Mesodermal cell (in vitro differentiated cells): ENCODE measurements at regions not wholly inside any gene's neighbourhood (a gene's known extent, or its start where the extent isn't known, plus 50 kb on each side); places are given as distances from the start of the nearest gene placed in this dataset.

Source experiments
- H3K27ac ChIP-seq: 2 replicates; pipeline ENCODE4 v1.7.0; 2013; ENCODE audit warnings: mild to moderate bottlenecking, low read depth, low read length, moderate library complexity; ENCODE audit not compliant: severe bottlenecking
- H3K36me3 ChIP-seq: 2 replicates; pipeline ENCODE4 v1.7.1; 2013; ENCODE audit warnings: mild to moderate bottlenecking, low read length, moderate library complexity; ENCODE audit not compliant: control insufficient read depth, insufficient read depth
- H3K4me1 ChIP-seq: one replicate; pipeline ENCODE4 v1.7.1; 2013; ENCODE audit warnings: mild to moderate bottlenecking, low read length; ENCODE audit not compliant: insufficient read depth, control insufficient read depth, poor library complexity, severe bottlenecking
- H3K4me3 ChIP-seq: 2 replicates; pipeline ENCODE4 v1.7.0; 2013; ENCODE audit warnings: low read length, control low read depth, mild to moderate bottlenecking; ENCODE audit not compliant: insufficient read depth, poor library complexity, severe bottlenecking; ENCODE audit errors: extremely low read depth
- H3K9me3 ChIP-seq: 2 replicates; pipeline ENCODE4 v1.7.1; 2013; ENCODE audit warnings: mild to moderate bottlenecking, low read length, moderate library complexity; ENCODE audit not compliant: control insufficient read depth
- WGBS, 2 experiments: methylation state at CpG; one replicate each; pipeline ENCODE4 v1.1.5; 2013; ENCODE audit warnings: missing lambda C conversion rate in 2 of 2; ENCODE audit not compliant: insufficient coverage in 2 of 2; 5-methylcytosine and 5-hydroxymethylcytosine counted together

DNA sequence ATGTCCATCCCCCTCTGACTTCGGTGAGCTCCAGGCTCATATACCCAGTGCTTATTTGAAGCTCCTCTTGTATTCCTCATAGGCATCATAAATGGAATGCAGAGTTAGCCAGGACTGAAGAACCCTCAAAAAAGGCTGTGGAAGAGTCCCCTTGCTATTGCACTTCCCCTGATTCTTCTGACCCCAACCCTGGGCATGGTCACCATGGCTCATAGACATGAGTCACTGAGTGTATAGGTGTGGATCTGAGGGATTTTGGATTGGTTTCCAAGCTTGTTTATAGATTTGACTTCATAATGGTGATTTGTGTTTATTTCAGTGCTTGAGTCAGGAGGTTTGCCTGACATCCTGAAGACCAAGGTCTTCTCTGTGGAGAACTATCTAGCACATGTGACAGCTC lies 98.4 kb upstream of the SLC38A2 start:
- 100% methylated on average over 1 of the region's 1 CpG; no CpG with 5 or more reads in 1 of the 2 experiments for WGBS, 2 experiments
- Histone ChIP-seq H3K9me3 (no peaks in the 10 kb centered on the region), H3K27ac (no peak overlapping the region), H3K4me3 (no peak overlapping the region), H3K36me3 (no peaks in the 10 kb centered on the region), H3K4me1 (peaks cover 31% of the 10 kb centered on the region)

DNA sequence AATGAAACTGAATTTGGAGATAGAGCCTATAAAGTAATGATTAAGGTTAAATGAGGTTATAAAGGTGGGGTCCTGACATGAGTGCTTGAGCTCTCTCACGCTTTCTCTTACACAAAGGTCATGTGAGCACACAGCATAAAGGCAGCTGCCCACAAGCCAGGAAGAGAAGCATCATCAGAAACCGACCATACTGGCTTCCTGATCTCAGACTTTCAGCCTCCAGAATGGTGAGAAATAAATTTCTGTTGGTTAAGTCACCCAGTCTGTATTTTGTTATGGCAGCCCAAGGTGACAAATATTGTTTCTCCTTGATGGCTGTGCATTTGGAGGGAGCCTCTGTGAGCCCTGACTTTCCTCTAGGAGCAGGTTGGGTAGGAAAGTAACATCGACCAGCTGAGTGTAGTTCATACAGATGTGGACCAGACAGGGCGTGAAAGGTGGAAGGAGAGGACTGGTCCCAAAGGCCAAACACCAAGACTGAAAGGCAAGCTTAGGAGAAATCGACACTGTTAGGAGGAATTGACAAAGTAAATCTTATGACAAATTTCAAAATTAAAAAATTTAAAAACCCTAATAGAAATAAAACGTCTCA lies 97.6 kb upstream of the SLC38A2 start:
- H3K27ac ChIP-seq: no peak overlapping the region
- H3K9me3 ChIP-seq: peaks cover 4% of the 10 kb centered on the region
- no peak overlapping the region for H3K4me3 ChIP-seq
- peaks cover 31% of the 10 kb centered on the region for H3K4me1 ChIP-seq
- 93 to 100% methylated on average over 2 of the region's 6 CpGs for WGBS, 2 experiments
- no peaks in the 10 kb centered on the region for H3K36me3 ChIP-seq

- no peak overlapping the region for H3K27ac ChIP-seq
- peaks cover 21% of the 10 kb centered on the region for H3K4me1 ChIP-seq
- H3K36me3 ChIP-seq: no peaks in the 10 kb centered on the region
- peaks cover 13% of the 10 kb centered on the region for H3K9me3 ChIP-seq
- WGBS, 2 experiments: 83% methylated on average over 1 of the region's 4 CpGs; no CpG with 5 or more reads in 1 of the 2 experiments
- no peak overlapping the region for H3K4me3 ChIP-seq
Measured at GRCh38 chr12:46468813-46469212, 96.2 kb upstream of the SLC38A2 start.

DNA sequence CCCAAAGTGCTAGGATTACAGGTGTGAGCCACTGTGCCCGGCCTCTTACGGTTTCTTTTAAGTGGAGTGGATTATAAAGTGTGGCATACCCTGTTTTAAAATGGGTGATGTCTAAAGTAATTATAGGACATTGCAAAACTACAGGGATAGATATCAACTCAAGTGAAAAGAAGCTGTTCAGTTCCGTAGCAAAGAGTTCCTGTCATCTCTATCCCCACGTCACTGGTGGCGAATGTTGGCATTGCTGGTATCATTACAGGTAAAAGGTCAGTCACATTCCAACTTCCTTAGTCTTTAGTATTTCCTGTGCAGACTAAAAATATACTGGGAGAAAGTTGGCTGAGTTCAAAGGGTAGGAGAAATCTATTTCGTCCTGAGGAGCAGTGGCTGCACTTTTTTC lies 95.6 kb upstream of the SLC38A2 start:
- Histone ChIP-seq H3K4me3 (no peak overlapping the region), H3K36me3 (no peaks in the 10 kb centered on the region), H3K27ac (no peak overlapping the region), H3K4me1 (peaks cover 17% of the 10 kb centered on the region), H3K9me3 (peaks cover 13% of the 10 kb centered on the region)
- WGBS, 2 experiments: 100% methylated on average over 2 of the region's 6 CpGs

DNA sequence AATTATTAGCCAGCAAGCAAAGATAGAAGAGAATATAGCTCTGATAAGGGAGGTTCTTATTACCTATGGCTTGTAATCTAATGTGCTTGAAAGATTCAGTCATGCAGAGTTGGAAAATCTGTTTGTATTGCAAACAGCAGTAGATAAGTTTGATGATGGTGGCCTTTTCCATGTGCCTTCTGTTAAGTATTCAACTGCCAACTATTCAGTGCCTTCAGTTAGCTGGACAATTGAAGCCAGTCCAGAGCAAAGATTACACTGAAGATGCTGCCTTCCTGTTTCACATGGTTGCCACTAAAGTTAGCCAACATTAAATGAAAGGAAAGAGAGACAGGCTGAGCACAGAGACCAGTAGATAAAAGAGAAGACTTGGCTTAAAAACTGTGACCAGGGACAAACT lies 92.7 kb upstream of the SLC38A2 start:
- no peak overlapping the region for H3K27ac ChIP-seq
- peaks cover 13% of the 10 kb centered on the region for H3K9me3 ChIP-seq
- H3K36me3 ChIP-seq: no peaks in the 10 kb centered on the region
- H3K4me1 ChIP-seq: peaks cover 10% of the 10 kb centered on the region
- no peak overlapping the region for H3K4me3 ChIP-seq

DNA sequence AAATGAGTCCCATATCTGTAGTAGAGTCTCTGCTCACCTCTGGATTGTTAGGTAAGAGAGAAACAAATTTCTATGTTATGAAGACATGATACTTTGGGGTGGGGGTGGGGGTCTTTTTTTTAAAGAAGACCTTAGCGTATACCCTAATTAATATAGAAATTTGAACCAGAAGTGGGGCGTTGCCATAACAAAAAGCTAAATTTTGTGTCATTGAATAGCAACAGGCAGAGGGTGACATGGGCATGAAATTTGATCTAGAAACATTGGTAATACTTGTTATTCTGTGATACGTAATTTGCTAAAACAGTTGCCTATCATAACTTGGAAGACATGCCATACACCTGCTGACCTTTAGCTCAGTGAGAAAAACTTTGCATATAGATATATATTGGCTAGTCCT lies 92.3 kb upstream of the SLC38A2 start:
- peaks cover 15% of the 10 kb centered on the region for H3K4me1 ChIP-seq
- H3K36me3 ChIP-seq: no peaks in the 10 kb centered on the region
- peaks cover 13% of the 10 kb centered on the region for H3K9me3 ChIP-seq
- no peak overlapping the region for H3K27ac ChIP-seq
- H3K4me3 ChIP-seq: no peak overlapping the region
- WGBS, 2 experiments: 100% methylated on average over 1 of the region's 3 CpGs

DNA sequence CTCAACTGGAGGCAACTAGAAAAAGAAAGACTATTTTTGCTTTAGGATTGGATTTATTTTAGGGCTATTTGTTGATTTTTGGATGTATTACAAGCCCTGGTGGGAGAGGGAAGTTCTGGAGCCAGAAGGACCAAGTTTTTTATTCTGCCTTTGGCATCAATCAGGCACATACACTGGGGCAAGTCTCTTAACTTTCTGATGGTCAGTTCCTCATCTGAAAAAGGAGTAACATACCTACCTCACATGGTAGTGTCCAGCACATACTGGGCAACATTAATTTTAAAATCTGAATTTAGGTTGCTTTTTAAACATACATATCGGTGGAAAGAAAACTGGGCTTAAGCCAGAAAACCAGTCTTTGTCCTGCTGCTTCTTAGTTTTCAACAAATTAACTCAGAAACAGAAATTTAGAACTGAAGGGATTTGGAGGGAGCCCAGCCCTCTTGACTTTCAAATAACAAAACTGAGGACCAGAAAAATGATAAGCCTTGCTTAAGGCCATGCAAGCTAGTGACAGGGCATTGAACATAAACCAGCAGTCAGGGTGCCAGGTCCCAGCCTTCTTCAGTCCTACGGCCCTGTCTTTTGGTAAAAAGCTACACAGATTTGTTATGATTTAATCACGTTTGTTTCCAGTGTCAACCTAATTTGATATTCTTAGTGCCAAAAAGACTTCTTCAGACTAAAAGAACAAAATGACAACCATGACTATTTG lies 90.2 kb upstream of the SLC38A2 start:
- peaks cover 13% of the 10 kb centered on the region for H3K9me3 ChIP-seq
- H3K4me1 ChIP-seq: peaks cover 15% of the 10 kb centered on the region
- H3K27ac ChIP-seq: no peak overlapping the region
- WGBS, 2 experiments: 100% methylated on average over 2 of the region's 3 CpGs
- no peaks in the 10 kb centered on the region for H3K36me3 ChIP-seq
- H3K4me3 ChIP-seq: no peak overlapping the region

GRCh38 chr12:46461907-46462640 lies 89.5 kb upstream of the SLC38A2 start:
- Histone ChIP-seq H3K4me3 (no peak overlapping the region), H3K9me3 (peaks cover 13% of the 10 kb centered on the region), H3K36me3 (no peaks in the 10 kb centered on the region), H3K4me1 (peaks cover 15% of the 10 kb centered on the region), H3K27ac (no peak overlapping the region)
- 100% methylated on average over 2 of the region's 4 CpGs; no CpG with 5 or more reads in 1 of the 2 experiments for WGBS, 2 experiments

- H3K4me3 ChIP-seq: no peak overlapping the region
- H3K36me3 ChIP-seq: no peaks in the 10 kb centered on the region
- WGBS, 2 experiments: no CpG with 5 or more reads among the region's 5 CpGs
- peaks cover 13% of the 10 kb centered on the region for H3K9me3 ChIP-seq
- no peak overlapping the region for H3K27ac ChIP-seq
- peaks cover 15% of the 10 kb centered on the region for H3K4me1 ChIP-seq
Measured at GRCh38 chr12:46461459-46461858, 88.9 kb upstream of the SLC38A2 start.

GRCh38 chr12:46460682-46461210 lies 88.2 kb upstream of the SLC38A2 start:
- H3K27ac ChIP-seq: no peak overlapping the region
- H3K4me1 ChIP-seq: peaks cover 15% of the 10 kb centered on the region
- no peaks in the 10 kb centered on the region for H3K36me3 ChIP-seq
- WGBS, 2 experiments: 75 to 100% methylated on average over 1 of the region's 2 CpGs
- H3K9me3 ChIP-seq: peaks cover 13% of the 10 kb centered on the region
- no peak overlapping the region for H3K4me3 ChIP-seq
